ENCODE measurements at regions not wholly inside any gene's neighbourhood (a gene's known extent, or its start where the extent isn't known, plus 50 kb on each side); places are given as distances from the start of the nearest gene placed in this dataset.

DNA sequence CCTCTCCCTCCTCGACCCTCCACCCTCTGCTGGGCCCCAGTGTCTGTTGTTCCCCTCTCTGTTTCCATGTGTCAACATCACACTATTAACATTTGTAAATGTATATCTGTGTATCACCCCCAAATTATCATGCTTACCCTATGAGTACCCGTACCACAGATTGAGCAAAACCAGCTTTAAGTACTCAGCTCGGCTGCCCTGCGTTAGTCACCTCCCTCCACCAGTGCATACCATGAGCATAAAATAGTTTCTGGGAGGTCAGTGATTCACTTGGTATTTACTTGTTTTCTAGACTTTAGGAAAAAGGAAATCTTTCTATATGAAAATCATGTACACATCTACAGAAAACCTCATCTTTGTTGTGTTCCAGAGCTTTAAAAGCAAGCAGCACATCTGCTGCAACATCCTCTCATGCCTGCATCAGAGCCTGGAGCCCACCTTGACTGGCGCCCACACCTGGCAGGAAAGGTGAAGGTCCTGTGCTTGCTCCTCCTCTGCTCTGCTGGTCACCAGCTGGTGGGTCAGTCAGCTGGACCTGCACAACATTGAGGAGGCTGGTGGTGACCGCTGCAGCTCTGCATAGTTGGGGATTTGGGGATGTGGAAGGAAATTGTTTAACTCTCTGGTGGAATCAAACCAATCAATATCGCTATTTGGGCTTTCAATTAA is 214.4 kb upstream of the KLF3 start:
- Mint-ChIP-seq H3K36me3 (no peaks in the 10 kb centered on the region), H3K27me3 (peaks cover 41% of the 10 kb centered on the region), H3K27ac (no peak overlapping the region), H3K4me1 (peaks cover 11% of the 10 kb centered on the region), H3K9me3 (peaks cover 5% of the 10 kb centered on the region), H3K4me3 (no peak overlapping the region)
- ATAC-seq: no peak

DNA sequence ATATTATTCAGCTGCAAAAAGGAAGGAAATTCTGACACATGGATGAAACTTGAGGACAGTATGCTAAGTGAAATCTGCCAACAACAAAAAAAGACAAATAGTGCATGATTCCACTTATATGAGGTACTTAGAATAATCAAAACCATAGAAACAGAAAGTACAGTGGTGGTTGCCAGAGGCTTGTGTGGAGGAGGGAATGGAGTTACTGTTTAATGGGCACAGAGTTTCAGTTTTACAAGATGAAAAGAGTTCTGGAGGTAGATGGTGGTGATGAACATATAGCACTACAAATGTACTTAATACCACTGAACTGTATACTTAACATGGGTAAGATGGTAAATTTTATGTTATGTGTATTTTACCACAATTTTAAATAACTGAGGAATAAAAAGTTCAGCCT is 212.0 kb upstream of the KLF3 start:
- peaks cover 22% of the 10 kb centered on the region for H3K4me1 Mint-ChIP-seq
- H3K9me3 Mint-ChIP-seq: peaks cover 5% of the 10 kb centered on the region
- no peak for ATAC-seq
- no peak overlapping the region for H3K27ac Mint-ChIP-seq
- H3K36me3 Mint-ChIP-seq: no peaks in the 10 kb centered on the region
- no peak overlapping the region for H3K4me3 Mint-ChIP-seq
- H3K27me3 Mint-ChIP-seq: peaks cover 52% of the 10 kb centered on the region

DNA sequence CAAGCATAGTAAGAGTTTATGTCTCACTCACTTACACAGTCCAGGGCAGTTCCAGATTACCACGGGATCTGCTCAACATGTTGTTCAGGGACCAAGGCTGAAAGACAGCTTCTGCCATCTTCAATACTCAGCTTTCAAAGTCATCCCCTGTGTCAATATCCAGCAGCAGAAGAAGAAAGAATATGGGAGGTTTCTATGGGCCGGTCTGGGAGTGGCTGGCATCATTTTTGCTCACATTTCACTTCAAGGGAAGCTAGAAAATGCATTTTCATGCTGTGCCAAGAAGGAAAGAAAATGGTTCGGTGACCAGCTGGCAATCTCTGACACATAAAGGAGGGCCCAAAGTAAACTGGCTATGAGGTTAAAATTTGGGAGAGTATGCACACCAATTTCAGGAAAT is 211.5 kb upstream of the KLF3 start:
- no peak overlapping the region for H3K27ac Mint-ChIP-seq
- H3K27me3 Mint-ChIP-seq: peaks cover 52% of the 10 kb centered on the region
- peaks cover 22% of the 10 kb centered on the region for H3K4me1 Mint-ChIP-seq
- H3K36me3 Mint-ChIP-seq: no peaks in the 10 kb centered on the region
- H3K4me3 Mint-ChIP-seq: no peak overlapping the region
- no peak for ATAC-seq
- H3K9me3 Mint-ChIP-seq: no peaks in the 10 kb centered on the region

DNA sequence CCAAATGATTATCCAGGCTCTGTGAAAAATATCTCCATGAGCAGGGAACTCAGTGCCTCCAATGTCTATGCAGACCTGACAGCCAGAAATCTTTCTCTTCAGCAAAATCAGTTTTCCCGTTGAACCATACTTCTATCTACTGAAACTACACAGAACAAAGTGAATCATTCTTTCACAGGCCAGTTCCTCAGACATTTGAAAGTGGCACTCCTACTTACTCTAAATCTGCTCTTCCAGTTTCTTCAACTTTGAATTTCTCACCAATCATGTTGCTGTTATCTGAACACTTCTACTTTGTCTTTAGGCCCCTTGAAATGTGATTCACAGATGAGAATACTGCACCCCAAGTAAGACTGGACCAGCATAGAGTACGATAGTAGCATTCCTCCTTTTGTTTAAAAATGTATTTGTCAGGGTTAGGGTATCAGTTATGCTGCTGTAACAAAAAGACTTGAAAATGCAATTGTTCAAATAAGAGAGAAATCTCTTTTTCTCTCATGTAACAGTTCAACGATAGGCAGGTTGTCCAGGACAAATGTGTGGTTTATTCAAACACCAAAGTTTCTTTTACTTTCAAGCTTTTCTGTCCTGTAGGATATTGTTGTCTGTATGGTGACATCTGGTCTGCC is 210.6 kb upstream of the KLF3 start:
- no peak for ATAC-seq
- Mint-ChIP-seq H3K4me1 (peaks cover 22% of the 10 kb centered on the region), H3K27ac (no peak overlapping the region), H3K4me3 (no peak overlapping the region), H3K27me3 (peaks cover 52% of the 10 kb centered on the region), H3K36me3 (no peaks in the 10 kb centered on the region), H3K9me3 (no peaks in the 10 kb centered on the region)

DNA sequence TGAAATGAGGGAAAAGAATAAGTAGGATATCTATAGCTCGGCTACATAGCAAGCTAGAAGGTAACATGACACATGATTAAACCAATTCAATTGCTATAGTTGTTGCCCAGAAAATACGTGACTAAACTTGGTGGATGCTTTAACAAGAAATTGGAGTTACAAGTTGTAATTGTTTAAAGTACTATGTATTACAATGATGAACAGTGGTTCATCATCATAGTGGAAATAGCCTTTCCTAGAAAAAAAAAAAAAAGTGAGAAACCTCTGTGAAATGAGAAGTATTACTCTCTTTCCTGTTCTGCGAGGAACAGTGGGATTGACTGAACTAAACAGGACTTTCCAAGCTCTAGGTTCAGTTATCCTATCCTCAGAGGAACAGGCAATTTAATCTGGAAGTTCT is 209.7 kb upstream of the KLF3 start:
- Mint-ChIP-seq H3K27me3 (peaks cover 52% of the 10 kb centered on the region), H3K36me3 (no peaks in the 10 kb centered on the region), H3K4me1 (peaks cover 22% of the 10 kb centered on the region), H3K27ac (no peak overlapping the region), H3K9me3 (no peaks in the 10 kb centered on the region), H3K4me3 (no peak overlapping the region)
- no peak for ATAC-seq

DNA sequence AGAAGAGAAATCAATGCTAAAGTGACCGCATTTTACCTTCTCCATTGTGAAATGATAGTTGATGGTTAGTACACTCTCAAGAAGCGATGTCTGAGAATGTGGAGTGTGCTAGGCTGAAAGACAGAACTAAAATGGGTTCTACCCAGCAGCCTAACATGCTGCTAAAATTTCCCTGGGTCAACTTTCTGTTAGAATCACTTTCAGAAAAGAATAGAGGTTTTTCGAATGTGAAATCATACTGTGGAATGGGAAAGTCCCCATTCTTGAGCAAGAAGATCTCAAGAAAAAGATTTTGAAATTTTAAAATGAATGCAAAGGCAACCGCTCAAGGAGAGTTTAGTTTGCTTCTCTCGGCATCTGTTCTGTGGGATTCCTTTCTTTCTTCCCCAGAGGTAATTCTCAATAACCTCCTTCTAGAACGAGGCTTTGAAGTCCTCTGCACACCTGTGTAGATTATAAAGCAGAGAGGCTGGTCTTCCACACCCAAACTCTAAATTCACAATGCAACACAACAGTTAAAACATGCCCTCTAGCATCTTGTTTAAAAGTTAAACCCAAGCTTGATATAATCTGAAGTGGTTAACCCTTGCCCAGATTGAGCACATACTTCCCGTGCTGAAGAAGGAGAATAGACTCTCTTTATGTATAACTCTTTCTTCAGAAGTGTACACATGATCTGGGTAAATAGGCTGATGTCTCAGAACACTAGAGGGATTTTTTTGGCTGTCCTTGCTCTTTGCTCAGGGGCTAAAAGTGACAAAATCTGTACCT is 208.7 kb upstream of the KLF3 start:
- Mint-ChIP-seq H3K9me3 (no peaks in the 10 kb centered on the region), H3K4me3 (no peak overlapping the region), H3K27me3 (peaks cover 52% of the 10 kb centered on the region), H3K4me1 (peaks cover 22% of the 10 kb centered on the region), H3K36me3 (no peaks in the 10 kb centered on the region), H3K27ac (no peak overlapping the region)
- peak; percentile 53 for ATAC-seq

DNA sequence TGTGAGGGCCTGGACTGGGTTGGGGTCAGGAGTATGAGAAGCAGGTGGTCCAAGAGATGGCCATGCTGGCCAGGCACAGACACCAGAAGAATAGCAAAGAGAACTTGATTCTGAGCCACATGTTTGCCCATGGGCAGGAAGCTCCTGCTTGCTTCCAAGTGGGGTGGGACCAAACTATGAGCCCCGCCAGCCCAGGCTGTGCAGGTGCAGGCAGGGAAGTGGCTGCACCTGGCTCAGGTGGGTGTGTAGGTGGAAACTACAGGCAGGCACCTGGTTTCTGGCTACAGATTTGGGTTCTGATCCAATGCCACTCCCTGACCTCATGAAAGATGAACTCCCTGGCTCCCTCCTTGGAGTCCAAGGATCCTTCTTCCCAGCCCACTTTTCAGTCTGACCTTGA is 207.9 kb upstream of the KLF3 start:
- no peaks in the 10 kb centered on the region for H3K9me3 Mint-ChIP-seq
- H3K27me3 Mint-ChIP-seq: peaks cover 52% of the 10 kb centered on the region
- no peak for ATAC-seq
- no peak overlapping the region for H3K27ac Mint-ChIP-seq
- H3K4me3 Mint-ChIP-seq: no peak overlapping the region
- H3K4me1 Mint-ChIP-seq: peaks cover 22% of the 10 kb centered on the region
- H3K36me3 Mint-ChIP-seq: no peaks in the 10 kb centered on the region

DNA sequence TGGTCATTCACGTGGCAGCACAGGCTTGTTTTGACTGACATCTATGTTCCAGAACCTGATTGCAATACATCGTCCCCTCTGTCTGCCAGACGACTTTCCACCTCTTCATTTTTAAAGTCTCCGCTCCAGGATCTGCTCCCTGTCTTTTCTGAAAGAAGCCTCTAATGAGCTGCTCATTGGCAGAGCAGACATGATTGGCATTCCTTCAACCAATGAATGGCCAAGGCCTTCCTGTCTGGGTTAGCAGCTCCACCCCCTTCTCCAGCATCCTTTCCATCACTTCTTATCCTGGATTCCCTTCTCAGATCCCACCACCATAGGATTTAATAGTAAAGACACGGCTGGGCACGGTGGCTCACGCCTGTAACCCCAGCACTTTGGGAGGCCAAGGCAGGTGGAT is 202.7 kb upstream of the KLF3 start:
- Mint-ChIP-seq H3K36me3 (no peaks in the 10 kb centered on the region), H3K4me1 (peaks cover 9% of the 10 kb centered on the region), H3K27ac (no peak overlapping the region)

DNA sequence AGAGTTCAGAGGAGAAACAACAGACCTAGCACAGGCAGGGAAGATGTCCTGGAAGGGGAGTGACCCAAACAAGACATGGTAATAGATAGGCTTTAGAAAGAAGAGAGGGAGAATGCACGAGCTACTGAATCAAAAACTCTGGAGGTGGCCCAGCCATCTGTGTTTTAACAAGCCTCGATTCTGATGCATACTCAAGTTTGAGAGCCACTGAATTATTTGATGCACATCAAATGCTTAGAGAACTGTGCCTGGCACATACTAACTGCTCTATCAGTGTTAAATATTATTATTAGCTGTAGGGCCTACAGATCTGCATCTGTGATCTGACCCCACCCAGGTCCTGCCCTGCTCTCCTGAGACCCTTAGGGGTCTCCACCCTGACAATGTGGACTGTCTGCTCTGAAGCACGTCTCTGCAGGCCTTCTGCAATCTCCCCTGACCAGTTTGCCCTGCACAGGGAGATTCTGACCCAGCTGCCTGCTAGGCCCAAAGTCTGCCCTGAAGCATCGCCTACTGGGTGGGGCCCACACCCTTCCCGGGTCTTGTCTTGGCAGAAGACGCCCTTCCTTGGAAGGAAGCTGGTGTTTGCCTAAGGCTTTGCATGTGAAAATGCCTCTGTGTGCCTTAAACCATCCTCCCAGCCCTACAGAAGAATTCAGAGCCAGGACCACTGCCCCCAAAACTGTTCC is 201.5 kb upstream of the KLF3 start:
- Mint-ChIP-seq H3K27ac (no peak overlapping the region), H3K27me3 (peaks cover 11% of the 10 kb centered on the region), H3K9me3 (peaks cover 5% of the 10 kb centered on the region), H3K4me3 (no peak overlapping the region), H3K36me3 (no peaks in the 10 kb centered on the region), H3K4me1 (peaks cover 9% of the 10 kb centered on the region)
- no peak for ATAC-seq

More for the DNA sequence above, 202.7 kb upstream of the KLF3 start:
- ATAC-seq: no peak
- Mint-ChIP-seq H3K27me3 (peaks cover 23% of the 10 kb centered on the region), H3K4me3 (no peak overlapping the region), H3K9me3 (no peaks in the 10 kb centered on the region)

DNA sequence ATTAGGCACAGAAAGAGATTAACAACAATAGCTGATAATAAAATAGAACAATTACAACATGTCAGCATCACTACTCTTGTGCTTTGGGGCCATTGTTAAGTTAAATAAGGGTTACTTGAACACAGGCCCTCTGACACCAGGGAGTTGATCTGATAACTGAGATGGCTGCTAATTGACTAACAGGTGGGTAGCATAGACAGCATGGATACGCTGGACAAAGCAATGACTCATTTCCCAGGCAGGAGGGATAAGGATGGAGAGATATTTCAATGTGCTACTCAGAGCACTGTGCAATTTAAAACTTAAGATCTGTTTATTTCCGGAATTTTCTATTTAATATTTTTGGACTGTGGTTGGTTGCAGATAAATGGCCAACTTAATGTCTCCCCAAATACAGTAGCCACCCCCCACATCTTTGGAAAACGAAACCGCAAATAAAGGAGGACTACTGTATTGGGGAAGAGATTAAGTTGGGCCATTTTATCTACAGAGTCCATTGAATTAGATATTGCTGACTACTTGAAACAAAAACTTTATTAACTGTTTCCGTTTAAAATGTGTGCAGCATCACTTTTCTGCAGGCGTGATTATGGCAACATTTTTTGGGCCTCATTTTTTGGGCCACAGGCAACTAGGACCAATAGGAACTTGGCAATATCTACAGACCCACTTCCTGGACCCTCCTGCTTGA is 200.6 kb upstream of the KLF3 start:
- Mint-ChIP-seq H3K4me3 (no peak overlapping the region), H3K9me3 (peaks cover 5% of the 10 kb centered on the region), H3K36me3 (no peaks in the 10 kb centered on the region), H3K27ac (no peak overlapping the region), H3K4me1 (peaks cover 9% of the 10 kb centered on the region), H3K27me3 (peaks cover 8% of the 10 kb centered on the region)
- no peak for ATAC-seq

DNA sequence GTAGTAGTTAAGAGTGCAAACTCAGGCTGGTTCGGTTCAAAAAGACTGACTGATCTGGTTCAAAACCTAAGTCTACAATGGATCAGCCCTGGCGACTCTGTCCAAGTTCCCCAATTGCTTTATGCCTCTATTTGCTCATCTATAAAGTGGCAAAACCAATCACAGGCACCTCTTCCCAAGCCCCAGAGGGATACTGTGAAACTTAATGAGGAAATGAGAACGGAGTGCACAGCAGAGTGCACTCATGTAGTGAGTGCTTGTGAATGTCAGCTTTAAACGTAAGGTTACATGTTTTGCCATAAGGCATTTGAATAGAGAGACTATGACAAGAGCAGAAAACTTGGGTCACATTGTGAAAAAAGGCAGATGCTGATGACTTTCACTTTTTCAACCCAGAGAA is 199.7 kb upstream of the KLF3 start:
- Mint-ChIP-seq H3K4me3 (no peak overlapping the region), H3K4me1 (peaks cover 9% of the 10 kb centered on the region), H3K9me3 (peaks cover 5% of the 10 kb centered on the region), H3K27me3 (peaks cover 8% of the 10 kb centered on the region), H3K27ac (peak overlapping the region; percentile 36), H3K36me3 (no peaks in the 10 kb centered on the region)
- peak; percentile 88 for ATAC-seq

DNA sequence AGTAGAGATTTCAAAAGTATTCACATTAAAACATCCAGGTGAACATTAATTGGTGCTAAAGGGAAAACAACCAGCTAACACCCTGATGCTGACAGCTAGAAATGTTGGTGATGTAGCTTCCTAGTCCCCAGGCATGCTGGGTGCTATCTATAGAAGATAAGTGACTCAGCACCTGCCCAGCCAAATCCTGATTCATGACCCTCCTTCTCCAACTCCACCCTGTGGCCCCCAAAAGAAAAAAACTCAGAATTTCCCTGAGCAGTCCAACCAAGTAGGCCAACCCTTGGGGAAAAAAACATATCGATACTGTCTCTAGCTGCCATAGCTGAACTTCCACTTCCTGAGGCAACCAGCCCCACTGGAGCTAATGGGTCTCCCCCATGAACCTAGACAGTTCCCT is 197.6 kb upstream of the KLF3 start:
- Mint-ChIP-seq H3K4me1 (peaks cover 9% of the 10 kb centered on the region), H3K9me3 (peaks cover 5% of the 10 kb centered on the region), H3K36me3 (no peaks in the 10 kb centered on the region), H3K27ac (no peak overlapping the region), H3K4me3 (no peak overlapping the region), H3K27me3 (peaks cover 4% of the 10 kb centered on the region)
- ATAC-seq: no peak

DNA sequence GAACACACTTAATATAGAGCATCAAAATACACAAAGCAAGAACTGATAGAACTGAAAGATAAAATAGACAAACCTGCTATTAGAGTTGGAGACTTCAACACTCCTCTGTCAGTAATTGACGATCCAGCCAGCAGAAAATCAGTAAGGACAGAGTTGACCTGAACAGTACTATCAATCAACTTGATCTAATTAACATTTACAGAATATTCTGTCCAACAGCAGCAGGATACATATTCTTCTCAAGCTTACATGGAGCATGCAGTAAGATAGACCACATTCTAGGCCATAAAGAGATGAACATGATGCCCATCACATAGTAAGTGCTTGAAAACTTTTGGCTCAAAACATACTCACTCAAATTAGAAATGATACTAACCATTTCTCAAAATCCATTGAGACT is 196.7 kb upstream of the KLF3 start:
- Mint-ChIP-seq H3K36me3 (no peaks in the 10 kb centered on the region), H3K4me3 (no peak overlapping the region), H3K27ac (no peak overlapping the region), H3K9me3 (peaks cover 5% of the 10 kb centered on the region), H3K27me3 (no peaks in the 10 kb centered on the region), H3K4me1 (peaks cover 9% of the 10 kb centered on the region)
- ATAC-seq: no peak

DNA sequence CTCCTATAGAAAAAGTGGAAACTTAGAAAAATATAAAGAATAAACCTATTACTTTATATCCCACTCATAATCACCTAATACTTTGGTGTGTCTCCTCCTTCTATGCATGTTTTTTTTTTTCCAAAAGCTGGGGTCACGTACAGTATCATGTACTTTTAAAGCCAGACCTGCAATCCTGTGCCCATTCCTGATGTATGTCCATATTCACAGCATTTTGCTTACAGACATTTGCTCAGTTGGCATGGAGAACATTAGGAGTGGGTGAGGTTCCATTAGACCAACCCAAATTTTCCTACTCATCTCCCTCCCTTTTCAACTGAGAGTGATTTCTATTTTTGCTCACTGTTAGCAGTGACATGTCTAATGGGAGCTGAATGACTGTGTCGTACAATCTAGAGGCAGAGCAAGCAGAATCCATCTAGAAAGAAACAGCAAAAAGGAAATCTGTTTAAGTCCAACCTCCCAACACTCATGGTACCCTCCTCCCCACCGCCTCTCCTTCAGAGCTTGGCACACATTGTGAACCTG is 195.6 kb upstream of the KLF3 start:
- Mint-ChIP-seq H3K4me3 (no peak overlapping the region), H3K9me3 (peaks cover 5% of the 10 kb centered on the region), H3K36me3 (no peaks in the 10 kb centered on the region)

DNA sequence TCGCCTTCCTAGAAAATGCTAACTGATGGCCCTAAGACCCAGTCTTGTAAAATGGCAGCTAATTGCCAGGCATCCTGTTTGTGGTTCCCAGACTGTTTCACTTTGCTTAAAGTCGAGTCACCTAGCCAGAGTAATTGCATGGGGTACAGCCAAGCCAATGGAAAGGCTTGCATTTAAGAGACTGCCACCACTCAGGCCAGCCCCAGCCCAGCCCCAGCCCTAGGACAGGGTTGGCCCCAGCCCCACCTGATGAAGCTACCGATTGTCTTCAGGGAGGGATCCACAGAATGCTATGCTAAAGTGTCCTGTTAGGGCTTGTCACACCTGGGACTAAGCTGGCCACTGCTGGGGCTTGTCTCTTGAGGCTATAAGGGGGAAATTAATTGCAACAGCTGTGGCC is 194.6 kb upstream of the KLF3 start:
- H3K36me3 Mint-ChIP-seq: no peaks in the 10 kb centered on the region
- H3K4me3 Mint-ChIP-seq: no peak overlapping the region
- H3K27ac Mint-ChIP-seq: no peak overlapping the region
- peaks cover 6% of the 10 kb centered on the region for H3K4me1 Mint-ChIP-seq
- peaks cover 5% of the 10 kb centered on the region for H3K9me3 Mint-ChIP-seq
- no peak for ATAC-seq
- H3K27me3 Mint-ChIP-seq: no peaks in the 10 kb centered on the region

More for the DNA sequence above, 195.6 kb upstream of the KLF3 start:
- peaks cover 9% of the 10 kb centered on the region for H3K4me1 Mint-ChIP-seq
- no peak overlapping the region for H3K27ac Mint-ChIP-seq
- no peaks in the 10 kb centered on the region for H3K27me3 Mint-ChIP-seq
- no peak for ATAC-seq
